ENCODE measurements at regions not wholly inside any gene's neighbourhood (a gene's known extent, or its start where the extent isn't known, plus 50 kb on each side); places are given as distances from the start of the nearest gene placed in this dataset.
"Not testable (repeated sequence)": the region's sequence is repeated elsewhere in the genome, so short reads cannot be mapped to it uniquely, and the experiment has no call there.

DNA sequence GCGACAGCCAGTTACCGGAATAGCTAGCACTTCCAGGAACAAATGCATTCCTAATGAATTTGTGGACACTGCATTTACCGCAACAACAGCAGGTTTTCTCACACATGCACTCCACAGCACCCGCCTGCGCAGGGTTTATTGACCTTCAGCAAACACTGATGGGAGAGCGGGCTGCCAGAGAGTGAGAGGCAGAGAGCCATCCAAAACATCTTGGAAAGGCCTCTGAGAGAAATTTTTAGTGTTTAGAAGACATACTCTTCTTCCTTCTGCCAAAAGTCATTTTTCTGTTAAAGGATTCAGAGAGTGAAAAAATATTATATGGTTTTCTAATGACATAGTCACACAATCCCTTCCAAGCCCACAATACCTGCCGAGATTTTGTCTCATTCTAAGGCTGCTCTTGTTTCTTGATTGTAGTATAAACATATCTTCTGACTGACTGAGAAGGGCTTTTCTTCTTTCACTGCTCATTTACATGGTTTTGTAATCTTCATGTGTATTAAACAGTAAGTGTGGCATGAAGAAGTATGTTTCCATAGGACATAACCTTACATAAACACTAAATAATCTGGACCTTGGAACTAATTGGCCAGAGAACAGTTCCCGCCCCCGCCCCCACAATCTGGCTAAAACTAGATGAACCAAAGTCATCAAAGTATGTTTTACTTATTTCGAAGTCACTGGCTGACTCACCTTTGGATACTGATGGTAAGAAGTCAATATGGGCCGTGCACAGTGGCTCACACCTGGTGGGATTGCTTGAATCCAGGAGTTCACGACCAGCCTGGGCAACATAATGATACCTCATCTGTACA, 432.5 kb upstream of the MEF2C start:
- Histone ChIP-seq H3K36me3 (ENCODE audit: insufficient read depth, low read length) (no peaks in the 10 kb centered on the region), H3K4me3 (ENCODE audit: low read depth in 1 of 2, low read length in 2 of 2) (no peak overlapping the region), H3K27me3 (ENCODE audit: control insufficient read depth in 1 of 2, insufficient read depth in 2 of 2, low read length in 2 of 2) (no peaks in the 10 kb centered on the region), H3K9me3 (ENCODE audit: low read length) (no peaks in the 10 kb centered on the region), H3K9ac (ENCODE audit: low read length) (no peak overlapping the region), H3K4me1 (ENCODE audit: insufficient read depth, low read length) (peaks cover 30% of the 10 kb centered on the region), H3K27ac (ENCODE audit: low read depth, low read length) (no peak overlapping the region)

DNA sequence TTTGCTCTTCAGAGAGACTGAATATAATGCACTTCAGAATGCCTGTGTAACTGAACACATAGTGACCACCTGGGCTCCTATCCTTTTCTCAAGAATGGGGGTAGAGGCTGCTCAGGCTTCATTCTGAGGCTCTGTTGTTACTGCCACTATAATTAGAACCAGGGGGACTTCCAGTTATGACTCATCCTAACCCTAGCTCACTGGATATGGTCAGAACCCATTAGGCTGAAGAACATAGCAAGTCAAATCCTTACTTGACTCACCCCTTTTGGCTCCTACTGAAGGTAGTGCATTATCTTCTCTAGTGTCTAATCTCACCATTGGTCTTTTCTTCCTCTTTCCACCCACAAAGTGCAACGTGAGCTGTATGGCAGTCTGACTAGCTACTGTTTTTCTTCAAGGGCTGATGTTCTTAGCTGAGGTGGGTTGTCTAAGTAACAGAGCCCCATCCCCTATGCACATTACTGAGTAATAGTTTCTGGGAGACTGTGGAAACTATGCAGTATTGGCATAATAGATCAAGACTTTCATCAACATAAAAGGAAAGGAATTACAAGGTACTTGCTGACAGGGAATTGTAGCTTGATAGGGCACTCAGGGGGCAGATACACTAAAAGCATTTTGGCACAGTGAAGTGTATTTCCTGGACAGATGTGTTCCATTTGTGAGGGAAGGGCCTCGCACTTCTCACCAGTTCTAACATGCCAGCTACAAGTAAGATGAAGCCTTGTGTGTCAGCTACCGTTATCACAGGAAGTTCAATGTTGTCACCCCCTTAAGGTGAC, 431.0 kb upstream of the MEF2C start:
- H3K4me3 ChIP-seq (ENCODE audit: low read depth in 1 of 2, low read length in 2 of 2): no peak overlapping the region
- H3K36me3 ChIP-seq (ENCODE audit: insufficient read depth, low read length): no peaks in the 10 kb centered on the region
- H3K27me3 ChIP-seq (ENCODE audit: control insufficient read depth in 1 of 2, insufficient read depth in 2 of 2, low read length in 2 of 2): no peaks in the 10 kb centered on the region
- H3K27ac ChIP-seq (ENCODE audit: low read depth, low read length): peak overlapping the region; percentile 7
- H3K9me3 ChIP-seq (ENCODE audit: low read length): no peaks in the 10 kb centered on the region
- H3K9ac ChIP-seq (ENCODE audit: low read length): no peak overlapping the region
- peaks cover 30% of the 10 kb centered on the region for H3K4me1 ChIP-seq (ENCODE audit: insufficient read depth, low read length)

DNA sequence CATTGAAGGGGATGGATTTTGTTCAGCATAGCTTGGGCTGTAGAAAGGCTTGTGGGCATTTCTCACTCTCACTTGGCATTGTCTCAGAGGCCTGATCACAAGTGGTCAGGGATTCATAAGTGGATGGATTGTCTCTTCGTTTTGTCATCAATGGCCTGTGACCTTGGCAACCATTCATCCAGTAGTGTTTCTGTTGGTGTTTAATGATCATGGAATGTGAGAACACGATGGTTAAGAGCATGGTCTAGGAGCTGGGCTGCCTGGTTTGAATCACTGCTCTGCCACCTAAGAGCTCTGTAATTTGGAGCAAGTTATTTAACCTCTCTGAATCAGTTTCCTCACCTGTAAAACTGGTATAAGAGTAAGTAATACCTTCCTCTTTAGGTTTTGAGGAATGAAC, 430.1 kb upstream of the MEF2C start:
- H3K4me3 ChIP-seq (ENCODE audit: low read depth in 1 of 2, low read length in 2 of 2): no peak overlapping the region
- no peaks in the 10 kb centered on the region for H3K27me3 ChIP-seq (ENCODE audit: control insufficient read depth in 1 of 2, insufficient read depth in 2 of 2, low read length in 2 of 2)
- no peak overlapping the region for H3K27ac ChIP-seq (ENCODE audit: low read depth, low read length)
- H3K9me3 ChIP-seq (ENCODE audit: low read length): no peaks in the 10 kb centered on the region
- H3K4me1 ChIP-seq (ENCODE audit: insufficient read depth, low read length): peaks cover 30% of the 10 kb centered on the region
- H3K9ac ChIP-seq (ENCODE audit: low read length): no peak overlapping the region
- H3K36me3 ChIP-seq (ENCODE audit: insufficient read depth, low read length): no peaks in the 10 kb centered on the region

DNA sequence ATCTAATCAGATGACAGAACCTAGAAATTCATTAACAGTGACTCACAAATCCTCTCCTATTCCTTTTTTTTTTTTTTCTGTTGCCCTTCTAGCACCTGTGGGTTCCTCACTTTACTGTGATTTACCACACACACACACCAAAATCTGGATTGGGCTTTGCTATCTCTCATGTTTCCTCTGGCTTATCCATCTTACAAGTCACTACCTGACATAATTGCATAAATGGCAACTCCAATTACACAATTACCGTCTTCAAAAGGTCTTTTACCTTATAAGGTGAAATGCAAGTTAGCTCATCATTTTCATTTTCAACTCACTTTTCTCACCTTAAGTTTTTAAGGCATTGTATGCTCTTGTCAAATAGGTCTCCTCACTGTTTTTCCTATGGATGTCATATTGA, 426.3 kb upstream of the MEF2C start:
- no peak overlapping the region for H3K4me3 ChIP-seq (ENCODE audit: low read depth in 1 of 2, low read length in 2 of 2)
- H3K9ac ChIP-seq (ENCODE audit: low read length): no peak overlapping the region
- H3K9me3 ChIP-seq (ENCODE audit: low read length): no peaks in the 10 kb centered on the region
- peaks cover 13% of the 10 kb centered on the region for H3K4me1 ChIP-seq (ENCODE audit: insufficient read depth, low read length)
- no peaks in the 10 kb centered on the region for H3K27me3 ChIP-seq (ENCODE audit: control insufficient read depth in 1 of 2, insufficient read depth in 2 of 2, low read length in 2 of 2)
- no peaks in the 10 kb centered on the region for H3K36me3 ChIP-seq (ENCODE audit: insufficient read depth, low read length)
- no peak overlapping the region for H3K27ac ChIP-seq (ENCODE audit: low read depth, low read length)

DNA sequence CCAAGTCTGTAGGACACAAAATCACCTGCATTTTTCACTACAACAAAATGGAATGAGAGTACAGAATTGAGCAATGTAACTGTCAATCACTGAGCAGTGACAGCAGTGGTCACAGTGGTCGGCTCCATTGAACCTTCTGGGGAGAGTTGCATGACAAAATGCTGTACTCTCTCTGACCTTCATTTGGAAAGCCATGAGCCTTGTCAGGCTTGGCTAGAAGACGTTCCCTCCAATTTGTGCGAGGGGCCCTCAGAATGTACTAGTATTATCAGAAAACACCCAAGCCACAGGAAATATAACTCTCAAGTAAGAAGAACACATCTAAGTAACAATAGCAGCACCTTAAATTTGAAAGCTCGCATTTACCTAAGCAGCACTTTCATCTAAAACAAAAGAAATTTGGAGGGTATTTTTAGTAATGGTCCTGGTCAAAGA, 425.6 kb upstream of the MEF2C start:
- Histone ChIP-seq H3K4me3 (ENCODE audit: low read depth in 1 of 2, low read length in 2 of 2) (no peak overlapping the region), H3K27ac (ENCODE audit: low read depth, low read length) (no peak overlapping the region), H3K4me1 (ENCODE audit: insufficient read depth, low read length) (peaks cover 7% of the 10 kb centered on the region), H3K9me3 (ENCODE audit: low read length) (no peaks in the 10 kb centered on the region), H3K27me3 (ENCODE audit: control insufficient read depth in 1 of 2, insufficient read depth in 2 of 2, low read length in 2 of 2) (no peaks in the 10 kb centered on the region), H3K36me3 (ENCODE audit: insufficient read depth, low read length) (no peaks in the 10 kb centered on the region), H3K9ac (ENCODE audit: low read length) (no peak overlapping the region)

- H3K4me1 ChIP-seq (ENCODE audit: insufficient read depth, low read length): peaks cover under 1% of the 10 kb centered on the region
- no peak overlapping the region for H3K27ac ChIP-seq (ENCODE audit: low read depth, low read length)
- H3K4me3 ChIP-seq (ENCODE audit: low read depth in 1 of 2, low read length in 2 of 2): no peak overlapping the region
- H3K27me3 ChIP-seq (ENCODE audit: control insufficient read depth in 1 of 2, insufficient read depth in 2 of 2, low read length in 2 of 2): no peaks in the 10 kb centered on the region
- H3K9ac ChIP-seq (ENCODE audit: low read length): no peak overlapping the region
- no peaks in the 10 kb centered on the region for H3K36me3 ChIP-seq (ENCODE audit: insufficient read depth, low read length)
- H3K9me3 ChIP-seq (ENCODE audit: low read length): no peaks in the 10 kb centered on the region
Measured at GRCh38 chr5:89307972-89308371, 425.0 kb upstream of the MEF2C start.

GRCh38 chr5:89307141-89307540, 424.2 kb upstream of the MEF2C start:
- H3K36me3 ChIP-seq (ENCODE audit: insufficient read depth, low read length); H3K27ac ChIP-seq (ENCODE audit: low read depth, low read length); H3K9ac ChIP-seq (ENCODE audit: low read length); H3K9me3 ChIP-seq (ENCODE audit: low read length); H3K27me3 ChIP-seq (ENCODE audit: control insufficient read depth in 1 of 2, insufficient read depth in 2 of 2, low read length in 2 of 2); H3K4me3 ChIP-seq (ENCODE audit: low read depth in 1 of 2, low read length in 2 of 2); H3K4me1 ChIP-seq (ENCODE audit: insufficient read depth, low read length): not testable (repeated sequence)

DNA sequence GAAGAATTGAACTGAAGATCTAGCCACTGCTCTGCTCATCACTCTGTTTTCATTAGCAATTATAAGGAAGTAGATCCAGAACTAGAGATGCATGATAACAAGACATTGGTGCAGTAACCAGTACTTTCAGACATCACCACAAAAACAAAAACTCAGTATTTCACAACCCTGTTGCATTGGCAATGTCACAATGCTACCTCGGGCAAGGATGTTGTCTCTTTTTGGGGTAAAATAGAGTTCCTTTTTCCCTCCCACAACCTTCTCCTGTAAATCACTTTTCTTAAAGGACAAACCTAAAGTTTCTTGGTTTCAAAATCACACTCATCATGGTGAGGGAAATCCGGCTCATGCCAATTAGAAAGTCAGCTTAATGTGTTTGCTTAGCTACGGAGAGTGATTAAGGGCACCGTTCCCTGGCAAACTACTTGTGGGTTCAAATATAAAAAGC, 420.1 kb upstream of the MEF2C start:
- no peaks in the 10 kb centered on the region for H3K36me3 ChIP-seq (ENCODE audit: insufficient read depth, low read length)
- no peak overlapping the region for H3K27ac ChIP-seq (ENCODE audit: low read depth, low read length)
- H3K27me3 ChIP-seq (ENCODE audit: control insufficient read depth in 1 of 2, insufficient read depth in 2 of 2, low read length in 2 of 2): no peaks in the 10 kb centered on the region
- no peak overlapping the region for H3K9ac ChIP-seq (ENCODE audit: low read length)
- H3K4me1 ChIP-seq (ENCODE audit: insufficient read depth, low read length): no peaks in the 10 kb centered on the region
- H3K4me3 ChIP-seq (ENCODE audit: low read depth in 1 of 2, low read length in 2 of 2): no peak overlapping the region
- H3K9me3 ChIP-seq (ENCODE audit: low read length): no peaks in the 10 kb centered on the region

- H3K27ac ChIP-seq (ENCODE audit: low read depth, low read length): no peak overlapping the region
- no peak overlapping the region for H3K9ac ChIP-seq (ENCODE audit: low read length)
- H3K4me3 ChIP-seq (ENCODE audit: low read depth in 1 of 2, low read length in 2 of 2): no peak overlapping the region
- no peaks in the 10 kb centered on the region for H3K9me3 ChIP-seq (ENCODE audit: low read length)
- no peaks in the 10 kb centered on the region for H3K36me3 ChIP-seq (ENCODE audit: insufficient read depth, low read length)
- no peaks in the 10 kb centered on the region for H3K27me3 ChIP-seq (ENCODE audit: control insufficient read depth in 1 of 2, insufficient read depth in 2 of 2, low read length in 2 of 2)
- no peaks in the 10 kb centered on the region for H3K4me1 ChIP-seq (ENCODE audit: insufficient read depth, low read length)
Measured at GRCh38 chr5:89302102-89302891, 419.3 kb upstream of the MEF2C start.

DNA sequence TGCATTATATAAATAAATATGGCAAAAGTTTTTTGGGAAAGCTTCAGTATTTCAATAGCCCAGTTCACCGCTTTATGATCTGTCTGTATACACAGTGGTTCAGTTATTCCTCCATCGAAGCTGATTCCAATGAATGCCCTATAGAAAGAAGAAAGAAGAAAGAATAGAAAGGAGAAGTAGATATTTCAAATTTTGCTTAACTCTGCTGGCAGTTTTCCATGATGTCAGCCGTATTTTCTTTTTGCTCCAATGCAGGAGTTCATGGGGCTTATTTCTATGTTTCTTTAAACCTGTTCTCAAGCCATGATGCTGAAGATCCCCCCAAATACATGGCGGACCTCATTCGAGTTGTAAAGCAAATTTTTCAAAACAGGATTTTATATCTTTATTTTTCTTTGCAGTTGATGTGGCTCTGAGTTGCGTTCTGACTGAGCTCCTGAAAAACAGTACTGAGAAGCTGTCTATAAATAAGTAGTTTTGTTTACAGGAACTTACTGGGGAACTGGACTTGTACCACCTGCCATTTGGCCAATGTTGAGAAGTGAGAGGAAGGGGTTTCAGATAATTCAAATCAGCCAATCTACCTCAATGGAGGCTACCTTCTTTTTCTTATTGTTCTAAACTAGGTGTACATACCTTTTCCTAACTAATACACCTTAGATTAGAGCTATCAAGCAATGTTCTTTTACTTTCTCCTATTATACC, 418.5 kb upstream of the MEF2C start:
- Histone ChIP-seq H3K27ac (ENCODE audit: low read depth, low read length) (no peak overlapping the region), H3K27me3 (ENCODE audit: control insufficient read depth in 1 of 2, insufficient read depth in 2 of 2, low read length in 2 of 2) (no peaks in the 10 kb centered on the region), H3K4me1 (ENCODE audit: insufficient read depth, low read length) (no peaks in the 10 kb centered on the region), H3K36me3 (ENCODE audit: insufficient read depth, low read length) (no peaks in the 10 kb centered on the region), H3K9ac (ENCODE audit: low read length) (no peak overlapping the region), H3K9me3 (ENCODE audit: low read length) (no peaks in the 10 kb centered on the region), H3K4me3 (ENCODE audit: low read depth in 1 of 2, low read length in 2 of 2) (no peak overlapping the region)

Measured in muscle layer of colon (tissue), 2 donors.